HG03565 (cell line): ENCODE measurements at regions not wholly inside any gene's neighbourhood (a gene's known extent, or its start where the extent isn't known, plus 50 kb on each side); places are given as distances from the start of the nearest gene placed in this dataset.

Source experiments
- ATAC-seq: cut with Tn5 transposase; IDR thresholded peaks from one replicate; pipeline ENCODE4 v1.9.1; 2021; ENCODE audit warnings: mild to moderate bottlenecking, moderate library complexity; ENCODE audit not compliant: unreplicated experiment

GRCh38 chr13:69579351-69579750 lies 528.3 kb upstream of the ATXN8OS start:
- ATAC-seq = no peak

- ATAC-seq = no peak
These were observed 535.9 kb upstream of the ATXN8OS start for GRCh38 chr13:69571606-69572323.

GRCh38 chr13:69567514-69567913 lies 540.1 kb upstream of the ATXN8OS start:
- no peak for ATAC-seq

- no peak for ATAC-seq
These were observed 541.4 kb upstream of the ATXN8OS start for GRCh38 chr13:69566104-69566716.

GRCh38 chr13:69565334-69565733 lies 542.3 kb upstream of the ATXN8OS start:
- ATAC-seq = peak; percentile 97

- ATAC-seq = no peak
These were observed 551.0 kb upstream of the ATXN8OS start for GRCh38 chr13:69556540-69557196.

GRCh38 chr13:69553976-69554375 lies 553.6 kb upstream of the ATXN8OS start:
- ATAC-seq = no peak

GRCh38 chr13:69551193-69551592 lies 556.4 kb upstream of the ATXN8OS start:
- ATAC-seq = no peak

GRCh38 chr13:69547780-69548179 lies 559.8 kb upstream of the ATXN8OS start:
- no peak for ATAC-seq

GRCh38 chr13:69545551-69545950 lies 562.1 kb upstream of the ATXN8OS start:
- ATAC-seq = no peak

GRCh38 chr13:69524459-69525150 lies 583.0 kb upstream of the ATXN8OS start:
- no peak for ATAC-seq

GRCh38 chr13:69496981-69497380 lies 610.6 kb upstream of the ATXN8OS start:
- ATAC-seq = no peak

GRCh38 chr13:69495096-69495495 lies 612.5 kb upstream of the ATXN8OS start:
- no peak for ATAC-seq

- ATAC-seq = no peak
These were observed 620.0 kb upstream of the ATXN8OS start for GRCh38 chr13:69487576-69487975.

GRCh38 chr13:69485991-69486592 lies 621.5 kb upstream of the ATXN8OS start:
- ATAC-seq = no peak

- no peak for ATAC-seq
These were observed 630.2 kb upstream of the ATXN8OS start for GRCh38 chr13:69477451-69477850.

GRCh38 chr13:69474011-69474685 lies 633.5 kb upstream of the ATXN8OS start:
- no peak for ATAC-seq

- ATAC-seq = no peak
These were observed 639.0 kb upstream of the ATXN8OS start for GRCh38 chr13:69468624-69469023.

GRCh38 chr13:69461397-69461796 lies 646.2 kb upstream of the ATXN8OS start:
- no peak for ATAC-seq

- ATAC-seq = no peak
These were observed 648.3 kb upstream of the ATXN8OS start for GRCh38 chr13:69459346-69459745.

- ATAC-seq = no peak
These were observed 649.6 kb upstream of the ATXN8OS start for GRCh38 chr13:69458013-69458412.
